Ovary (tissue), 7 donors: ENCODE measurements at regions not wholly inside any gene's neighbourhood (a gene's known extent, or its start where the extent isn't known, plus 50 kb on each side); places are given as distances from the start of the nearest gene placed in this dataset.

Source experiments
- DNase-seq, 5 donors: peaks; one replicate each; pipeline ENCODE4 v3.0.0-alpha.2; 2019 to 2020
- H3K27ac ChIP-seq, 2 donors: fragments of 200-600 bp; one replicate each; pipeline versions ENCODE4 v1.5.1 to v1.8.0; 2019 to 2022
- H3K27me3 ChIP-seq: fragments of 200-600 bp; one replicate; pipeline ENCODE4 v1.8.0; 2022
- H3K36me3 ChIP-seq: fragments of 200-600 bp; sonication (generic); one replicate; pipeline ENCODE4 v1.5.1; 2019
- H3K4me1 ChIP-seq: one replicate; pipeline ENCODE4 v1.8.1; 2013; ENCODE audit warnings: mild to moderate bottlenecking, moderate library complexity; ENCODE audit not compliant: insufficient read depth
- H3K4me3 ChIP-seq: fragments of 200-600 bp; sonication (generic); one replicate; pipeline ENCODE4 v1.5.1; 2017
- H3K9me3 ChIP-seq, 2 donors: fragments of 200-600 bp in 1 of 2; sonication (generic) in 1 of 2; one replicate each; pipeline versions ENCODE4 v1.5.1 to v1.8.1; 2013 to 2019; ENCODE audit warnings: mild to moderate bottlenecking in 1 of 2, moderate library complexity in 1 of 2
- CTCF ChIP-seq, 3 donors: fragments of 450-650 bp in 2 of 3; fragments of 200-600 bp in 1 of 3; IDR thresholded peaks; one replicate each; pipeline versions ENCODE4 v1.5.1 to v1.8.0; 2016 to 2022; ENCODE audit warnings: antibody characterized with exemption in 3 of 3, mild to moderate bottlenecking in 1 of 3
- EP300 ChIP-seq: sonication (generic); formaldehyde crosslinking; IDR thresholded peaks from one replicate; pipeline ENCODE4 v1.6.1; 2017; ENCODE audit warnings: antibody characterized with exemption
- POLR2A ChIP-seq: fragments of 450-650 bp; IDR thresholded peaks from one replicate; pipeline ENCODE4 v1.6.1; 2017; ENCODE audit warnings: antibody characterized with exemption, mild to moderate bottlenecking, moderate library complexity
- WGBS, 3 donors: extraction: QIAGEN DNeasy Blood & Tissue Kit in 1 of 3; methylation state at CpG; one replicate each; pipeline versions ENCODE4 v1.1.5 to v1.1.7; 2013 to 2017; 5-methylcytosine and 5-hydroxymethylcytosine counted together
- intact Hi-C, 4 donors: fragments of 100-400 bp; cut with DNase I; formaldehyde crosslinking; loops; one replicate each; pipeline versions ENCODE4 v1.11.0 to v1.15.1; 2022 to 2023
- donor health status: DM: no; HTN: no; CAD: no; lungs with moderate emphysema.
- donor health status: DM: no; HTN: no; CAD: no.
- donor health status: Bipolar disorder and iron deficiency.
- donor health status: DM: no; HTN: no; CAD: no.
- donor health status: DM: yes; HTN: yes; CAD: no.

DNA sequence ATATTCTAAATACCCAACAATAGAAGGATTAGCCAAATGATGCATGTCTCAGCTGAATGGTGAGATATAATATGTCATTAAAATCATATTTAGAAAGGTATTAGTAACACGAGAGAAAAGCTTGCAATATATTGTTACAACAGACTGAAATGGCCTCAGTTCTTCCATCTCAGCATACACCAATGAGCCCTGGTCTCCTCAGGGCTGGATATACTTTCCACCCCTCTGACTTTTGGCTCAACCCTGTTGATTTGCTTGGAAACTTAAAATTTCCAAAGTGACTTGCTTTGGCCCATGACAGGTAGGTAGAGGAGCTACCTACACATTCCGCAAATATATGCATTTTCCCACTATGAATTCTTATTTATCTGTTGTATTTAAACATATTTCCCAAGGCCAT, 908.1 kb upstream of the TMEM132C start:
- H3K4me1 ChIP-seq: no peaks in the 10 kb centered on the region
- no peak overlapping the region for H3K27ac ChIP-seq
- DNase-seq: no peak
- no peaks in the 10 kb centered on the region for H3K9me3 ChIP-seq
- TF ChIP-seq POLR2A (no peak), CTCF (IDR thresholded peaks at IDR 0.05) (no peak), EP300 (no peak)
- H3K27me3 ChIP-seq: no peaks in the 10 kb centered on the region
- intact Hi-C loops: no loop called here
- WGBS, 3 donors: 70 to 76% (median 72%) methylated on average over 2 of the region's 2 CpGs
- H3K4me3 ChIP-seq: no peak overlapping the region
- no peaks in the 10 kb centered on the region for H3K36me3 ChIP-seq

GRCh38 chr12:127360580-127360979, 906.4 kb upstream of the TMEM132C start:
- H3K27me3 ChIP-seq: no peaks in the 10 kb centered on the region
- H3K4me1 ChIP-seq: no peaks in the 10 kb centered on the region
- no peaks in the 10 kb centered on the region for H3K9me3 ChIP-seq
- H3K4me3 ChIP-seq: no peak overlapping the region
- H3K27ac ChIP-seq: no peak overlapping the region
- WGBS, 3 donors: 75 to 86% (median 81%) methylated on average over 6 of the region's 6 CpGs
- H3K36me3 ChIP-seq: no peaks in the 10 kb centered on the region
- intact Hi-C loops: no loop called here
- TF ChIP-seq EP300: no peak
- no peak for TF ChIP-seq POLR2A
- no peak for TF ChIP-seq CTCF (IDR thresholded peaks at IDR 0.05)
- no peak for DNase-seq

DNA sequence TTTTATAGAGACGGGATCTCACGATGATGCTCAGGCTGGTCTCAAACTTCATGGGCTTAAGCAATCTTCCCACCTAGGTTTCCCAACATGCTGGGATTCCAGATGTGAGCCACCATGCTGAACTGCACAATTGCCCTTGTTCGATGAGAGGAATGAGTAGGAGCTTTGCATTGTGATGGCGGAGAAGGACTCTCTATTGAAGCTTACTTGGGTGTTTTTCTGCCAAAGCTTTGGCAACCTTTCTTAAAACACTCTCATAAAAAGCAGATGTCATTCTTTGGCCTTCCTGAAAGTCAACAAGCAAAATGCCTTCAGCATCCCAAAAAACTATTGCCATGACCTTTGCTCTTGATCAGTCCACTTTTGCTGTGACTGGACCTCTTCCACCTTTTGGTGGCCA, 904.8 kb upstream of the TMEM132C start:
- no peaks in the 10 kb centered on the region for H3K27me3 ChIP-seq
- no peaks in the 10 kb centered on the region for H3K9me3 ChIP-seq
- no peak for DNase-seq
- no peak overlapping the region for H3K4me3 ChIP-seq
- intact Hi-C loops: no loop called here
- no peaks in the 10 kb centered on the region for H3K4me1 ChIP-seq
- TF ChIP-seq EP300 (no peak), POLR2A (no peak), CTCF (IDR thresholded peaks at IDR 0.05) (no peak)
- H3K27ac ChIP-seq: no peak overlapping the region
- no peaks in the 10 kb centered on the region for H3K36me3 ChIP-seq
- 89 to 93% (median 92%) methylated on average over 4 of the region's 4 CpGs for WGBS, 3 donors

GRCh38 chr12:127363392-127363791, 903.6 kb upstream of the TMEM132C start:
- TF ChIP-seq POLR2A: no peak
- no peak for TF ChIP-seq CTCF (IDR thresholded peaks at IDR 0.05)
- TF ChIP-seq EP300: no peak
- no peaks in the 10 kb centered on the region for H3K27me3 ChIP-seq
- no peak overlapping the region for H3K27ac ChIP-seq
- intact Hi-C loops: no loop called here
- 47 to 55% (median 53%) methylated on average over 2 of the region's 2 CpGs for WGBS, 3 donors
- H3K9me3 ChIP-seq: no peaks in the 10 kb centered on the region
- no peaks in the 10 kb centered on the region for H3K4me1 ChIP-seq
- no peak for DNase-seq
- no peaks in the 10 kb centered on the region for H3K36me3 ChIP-seq
- no peak overlapping the region for H3K4me3 ChIP-seq

GRCh38 chr12:127373559-127373958, 893.4 kb upstream of the TMEM132C start:
- Histone ChIP-seq H3K4me3 (no peak overlapping the region), H3K27ac (no peak overlapping the region), H3K36me3 (no peaks in the 10 kb centered on the region), H3K9me3 (no peaks in the 10 kb centered on the region), H3K27me3 (no peaks in the 10 kb centered on the region), H3K4me1 (no peaks in the 10 kb centered on the region)
- WGBS, 3 donors: 69 to 78% (median 73%) methylated on average over 4 of the region's 4 CpGs
- DNase-seq: no peak
- intact Hi-C loops: no loop called here
- TF ChIP-seq POLR2A: no peak
- no peak for TF ChIP-seq EP300
- no peak for TF ChIP-seq CTCF (IDR thresholded peaks at IDR 0.05)
